ENCODE measurements at regions not wholly inside any gene's neighbourhood (a gene's known extent, or its start where the extent isn't known, plus 50 kb on each side); places are given as distances from the start of the nearest gene placed in this dataset.

GRCh38 chr2:14513903-14514302, 118.6 kb upstream of the LRATD1 start:
- Histone ChIP-seq H3K27me3 (ENCODE audit: insufficient read depth, low read length, poor library complexity) (no peaks in the 10 kb centered on the region), H3K9ac (ENCODE audit: low read depth, low read length) (no peak overlapping the region), H3K79me2 (ENCODE audit: insufficient read depth, low read length) (no peaks in the 10 kb centered on the region), H2AFZ (ENCODE audit: low read depth, low read length) (no peak overlapping the region), H3K36me3 (ENCODE audit: insufficient read depth, low read length) (no peaks in the 10 kb centered on the region), H3K9me3 (ENCODE audit: insufficient read depth, low read length, severe bottlenecking) (no peaks in the 10 kb centered on the region), H4K20me1 (ENCODE audit: insufficient read depth, low read length) (no peaks in the 10 kb centered on the region), H3K4me3 (ENCODE audit: low read depth in 1 of 2, low read length in 2 of 2) (no peak overlapping the region), H3K4me1 (ENCODE audit: insufficient read depth, low read length) (no peaks in the 10 kb centered on the region), H3K4me2 (ENCODE audit: insufficient read depth, low read length) (no peak overlapping the region), H3K27ac (ENCODE audit: low read length) (no peak overlapping the region)
- no peak for ATAC-seq (ENCODE audit: insufficient read depth, low read depth)
- no peak for DNase-seq
- TF ChIP-seq EZH2 (IDR thresholded peaks at IDR 0.05; ENCODE audit: borderline replicate concordance, low read depth, low read length, severe bottlenecking), result no peak

- H2AFZ ChIP-seq (ENCODE audit: low read depth, low read length), result no peak overlapping the region
- no peak overlapping the region for H3K27ac ChIP-seq (ENCODE audit: low read length)
- no peak for ATAC-seq (ENCODE audit: insufficient read depth, low read depth)
Measured at GRCh38 chr2:14516844-14517243, 115.7 kb upstream of the LRATD1 start.

GRCh38 chr2:14517731-14518130, 114.8 kb upstream of the LRATD1 start:
- H3K79me2 ChIP-seq (ENCODE audit: insufficient read depth, low read length), result no peaks in the 10 kb centered on the region
- ATAC-seq (ENCODE audit: insufficient read depth, low read depth), result no peak
- no peak for DNase-seq
- TF ChIP-seq CTCF (IDR thresholded peaks at IDR 0.05; ENCODE audit: borderline replicate concordance, extremely low read depth, low read length, poor library complexity, severe bottlenecking) (no peak), EZH2 (IDR thresholded peaks at IDR 0.05; ENCODE audit: borderline replicate concordance, low read depth, low read length, severe bottlenecking) (no peak)
- no peak overlapping the region for H3K9ac ChIP-seq (ENCODE audit: low read depth, low read length)
- no peaks in the 10 kb centered on the region for H4K20me1 ChIP-seq (ENCODE audit: insufficient read depth, low read length)
- no peaks in the 10 kb centered on the region for H3K9me3 ChIP-seq (ENCODE audit: insufficient read depth, low read length, severe bottlenecking)
- H3K27me3 ChIP-seq (ENCODE audit: insufficient read depth, low read length, poor library complexity), result no peaks in the 10 kb centered on the region
- no peaks in the 10 kb centered on the region for H3K36me3 ChIP-seq (ENCODE audit: insufficient read depth, low read length)
- no peaks in the 10 kb centered on the region for H3K4me1 ChIP-seq (ENCODE audit: insufficient read depth, low read length)
- H3K4me2 ChIP-seq (ENCODE audit: insufficient read depth, low read length), result no peak overlapping the region
- no peak overlapping the region for H3K27ac ChIP-seq (ENCODE audit: low read length)
- no peak overlapping the region for H2AFZ ChIP-seq (ENCODE audit: low read depth, low read length)
- H3K4me3 ChIP-seq (ENCODE audit: low read depth in 1 of 2, low read length in 2 of 2), result no peak overlapping the region

More at GRCh38 chr2:14516844-14517243, 115.7 kb upstream of the LRATD1 start:
- H3K27me3 ChIP-seq (ENCODE audit: insufficient read depth, low read length, poor library complexity), result no peaks in the 10 kb centered on the region
- H3K36me3 ChIP-seq (ENCODE audit: insufficient read depth, low read length), result no peaks in the 10 kb centered on the region
- no peak overlapping the region for H3K4me2 ChIP-seq (ENCODE audit: insufficient read depth, low read length)
- no peak overlapping the region for H3K9ac ChIP-seq (ENCODE audit: low read depth, low read length)
- TF ChIP-seq EZH2 (IDR thresholded peaks at IDR 0.05; ENCODE audit: borderline replicate concordance, low read depth, low read length, severe bottlenecking), result no peak
- TF ChIP-seq CTCF (IDR thresholded peaks at IDR 0.05; ENCODE audit: borderline replicate concordance, extremely low read depth, low read length, poor library complexity, severe bottlenecking), result no peak
- H3K79me2 ChIP-seq (ENCODE audit: insufficient read depth, low read length), result no peaks in the 10 kb centered on the region
- no peaks in the 10 kb centered on the region for H4K20me1 ChIP-seq (ENCODE audit: insufficient read depth, low read length)
- H3K4me3 ChIP-seq (ENCODE audit: low read depth in 1 of 2, low read length in 2 of 2), result no peak overlapping the region
- DNase-seq, result no peak
- H3K4me1 ChIP-seq (ENCODE audit: insufficient read depth, low read length), result no peaks in the 10 kb centered on the region
- H3K9me3 ChIP-seq (ENCODE audit: insufficient read depth, low read length, severe bottlenecking), result no peaks in the 10 kb centered on the region

- TF ChIP-seq EZH2 (IDR thresholded peaks at IDR 0.05; ENCODE audit: borderline replicate concordance, low read depth, low read length, severe bottlenecking), result no peak
- TF ChIP-seq CTCF (IDR thresholded peaks at IDR 0.05; ENCODE audit: borderline replicate concordance, extremely low read depth, low read length, poor library complexity, severe bottlenecking), result no peak
- DNase-seq, result no peak
- Histone ChIP-seq H3K4me2 (ENCODE audit: insufficient read depth, low read length) (no peak overlapping the region), H3K4me3 (ENCODE audit: low read depth in 1 of 2, low read length in 2 of 2) (no peak overlapping the region), H3K4me1 (ENCODE audit: insufficient read depth, low read length) (no peaks in the 10 kb centered on the region), H3K36me3 (ENCODE audit: insufficient read depth, low read length) (no peaks in the 10 kb centered on the region), H3K9me3 (ENCODE audit: insufficient read depth, low read length, severe bottlenecking) (no peaks in the 10 kb centered on the region), H3K9ac (ENCODE audit: low read depth, low read length) (no peak overlapping the region), H3K79me2 (ENCODE audit: insufficient read depth, low read length) (no peaks in the 10 kb centered on the region), H3K27me3 (ENCODE audit: insufficient read depth, low read length, poor library complexity) (no peaks in the 10 kb centered on the region), H3K27ac (ENCODE audit: low read length) (no peak overlapping the region), H4K20me1 (ENCODE audit: insufficient read depth, low read length) (no peaks in the 10 kb centered on the region), H2AFZ (ENCODE audit: low read depth, low read length) (no peak overlapping the region)
- no peak for ATAC-seq (ENCODE audit: insufficient read depth, low read depth)
Measured at GRCh38 chr2:14520385-14520945, 112.1 kb upstream of the LRATD1 start.
